C4-2B (cell line): ENCODE measurements at regions not wholly inside any gene's neighbourhood (a gene's known extent, or its start where the extent isn't known, plus 50 kb on each side); places are given as distances from the start of the nearest gene placed in this dataset.

Source experiments
- CTCF ChIP-seq: fragments of 450-650 bp; conservative IDR thresholded peaks from 2 replicates; pipeline ENCODE4 v1.5.1; 2017; ENCODE audit warnings: mild to moderate bottlenecking
- ZFX ChIP-seq: fragments of 450-650 bp; IDR thresholded peaks from 2 replicates; pipeline ENCODE4 v1.6.1; 2017

DNA sequence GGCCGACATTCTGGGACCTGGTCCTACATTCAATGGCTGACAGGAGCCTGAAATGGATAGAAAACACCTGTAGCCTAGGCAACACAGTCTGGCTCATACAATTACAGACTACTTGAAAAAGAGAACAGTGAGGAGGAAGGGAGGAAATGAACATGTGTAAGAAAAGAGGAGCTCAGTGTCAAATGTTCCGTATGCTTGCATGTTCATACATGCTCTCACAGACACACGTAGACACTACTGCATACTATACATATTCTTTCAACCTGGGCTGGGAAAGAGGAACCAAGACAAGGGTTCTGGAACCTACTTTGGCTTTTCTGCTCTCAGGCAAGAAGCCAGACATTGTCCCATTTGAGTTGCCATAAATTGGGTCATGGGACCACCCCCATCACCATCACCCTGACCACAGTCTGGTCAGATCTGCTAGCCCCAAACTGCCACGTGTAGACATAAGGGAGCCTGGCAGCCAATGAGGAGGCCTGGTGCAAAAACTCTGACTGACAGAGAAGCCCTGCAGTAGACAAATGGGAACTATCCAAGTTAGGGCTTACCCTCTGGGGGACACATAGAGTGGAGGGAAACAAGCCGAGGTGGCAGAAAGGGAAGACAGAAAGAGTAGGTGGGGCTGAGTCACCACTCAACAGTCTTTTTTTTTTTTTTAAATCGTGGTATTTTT is 310.0 kb downstream of the SHQ1 start:
- TF ChIP-seq CTCF (no peak), ZFX (no peak)
